DMS53 treated with DMSO at 0.1 percent for 48 hours (cell line): ENCODE measurements at regions not wholly inside any gene's neighbourhood (a gene's known extent, or its start where the extent isn't known, plus 50 kb on each side); places are given as distances from the start of the nearest gene placed in this dataset.
"Not testable (repeated sequence)": the region's sequence is repeated elsewhere in the genome, so short reads cannot be mapped to it uniquely, and the experiment has no call there.

Source experiments
- DNase-seq: peaks from one replicate; lab custom pipeline; 2025; ENCODE audit not compliant: unreplicated experiment; lab: John Stamatoyannopoulos, UW

GRCh38 chr14:22313172-22313801, 275.7 kb downstream of the DAD1 start:
- no peak for DNase-seq

GRCh38 chr14:22311636-22312035, 277.4 kb downstream of the DAD1 start:
- no peak for DNase-seq

- no peak for DNase-seq
These were observed 283.4 kb downstream of the DAD1 start for GRCh38 chr14:22305607-22306006.

- no peak for DNase-seq
These were observed 284.7 kb downstream of the DAD1 start for GRCh38 chr14:22304326-22304725.

- peak; percentile 2 for DNase-seq
These were observed 285.3 kb downstream of the DAD1 start for GRCh38 chr14:22303589-22304195.

GRCh38 chr14:22300646-22301045, 288.4 kb downstream of the DAD1 start:
- no peak for DNase-seq

GRCh38 chr14:22297376-22297775, 291.6 kb downstream of the DAD1 start:
- DNase-seq = no peak

GRCh38 chr14:22296722-22297121, 292.3 kb downstream of the DAD1 start:
- no peak for DNase-seq

- DNase-seq = no peak
These were observed 292.9 kb downstream of the DAD1 start for GRCh38 chr14:22296088-22296487.

GRCh38 chr14:22291406-22291805, 297.6 kb downstream of the DAD1 start:
- no peak for DNase-seq

GRCh38 chr14:22289570-22289969, 299.5 kb downstream of the DAD1 start:
- no peak for DNase-seq

- no peak for DNase-seq
These were observed 303.0 kb downstream of the DAD1 start for GRCh38 chr14:22285991-22286390.

- DNase-seq = no peak
These were observed 306.1 kb downstream of the DAD1 start for GRCh38 chr14:22282949-22283348.

GRCh38 chr14:22282417-22282816, 306.6 kb downstream of the DAD1 start:
- no peak for DNase-seq

- DNase-seq = not testable (repeated sequence)
These were observed 307.6 kb downstream of the DAD1 start for GRCh38 chr14:22281447-22281874.

- no peak for DNase-seq
These were observed 308.3 kb downstream of the DAD1 start for GRCh38 chr14:22280497-22281316.

GRCh38 chr14:22276913-22277816, 311.9 kb downstream of the DAD1 start:
- peak; percentile 1 for DNase-seq

GRCh38 chr14:22271838-22272799, 316.9 kb downstream of the DAD1 start:
- no peak for DNase-seq

GRCh38 chr14:22268875-22269274, 320.1 kb downstream of the DAD1 start:
- no peak for DNase-seq

- no peak for DNase-seq
These were observed 322.3 kb downstream of the DAD1 start for GRCh38 chr14:22266683-22267082.
